ENCODE measurements at regions not wholly inside any gene's neighbourhood (a gene's known extent, or its start where the extent isn't known, plus 50 kb on each side); places are given as distances from the start of the nearest gene placed in this dataset.

DNA sequence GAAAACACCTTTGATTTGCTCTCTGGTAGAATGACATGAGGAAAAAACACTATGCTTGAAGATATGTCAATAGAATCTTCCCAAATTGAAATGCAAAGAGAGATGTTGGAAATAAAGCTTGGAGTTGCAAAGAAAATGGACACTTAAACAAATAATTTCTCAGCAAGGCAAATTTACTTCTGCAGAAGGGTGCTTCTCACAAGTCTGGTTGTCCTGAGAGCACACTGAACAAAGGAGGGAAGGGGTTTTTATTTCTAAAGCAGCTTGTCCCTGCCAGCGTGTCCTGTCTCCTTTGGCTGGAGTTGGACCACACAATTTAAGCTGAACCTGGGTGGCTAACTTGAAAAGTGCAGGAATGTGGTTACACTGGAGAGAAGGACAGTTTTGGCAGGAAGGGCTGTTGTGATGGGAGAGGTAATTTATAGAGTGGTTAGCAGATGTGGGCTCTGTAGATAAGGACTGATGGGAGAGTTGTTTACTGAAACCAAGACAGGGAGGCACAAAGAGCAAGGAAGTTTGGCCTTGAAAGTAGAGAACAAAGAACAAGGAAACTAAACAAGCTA, 454.6 kb upstream of the EYS start:
- CTCF ChIA-PET, result no interaction called here
- H3K9me1 ChIP-seq (replicated peaks; ENCODE audit: control insufficient read depth, extremely low read depth, insufficient read depth, low read length), result no peaks in the 10 kb centered on the region
- H3K4me2 ChIP-seq (ENCODE audit: insufficient read depth, low read length), result no peak overlapping the region
- no peaks in the 10 kb centered on the region for H4K20me1 ChIP-seq (replicated peaks; ENCODE audit: control insufficient read depth, extremely low read depth, insufficient read depth, low read length)
- H3K27ac ChIP-seq (ENCODE audit: insufficient read depth, low read depth, low read length), result no peak overlapping the region
- dilution Hi-C loops (cut with MboI; ENCODE audit: extremely low pct_ligation_motif_present, low sequenced_read_pairs), result no loop called here
- TF ChIP-seq CTCF (IDR thresholded peaks at IDR 0.05; ENCODE audit: extremely low read depth in 1 of 2, insufficient read depth in 1 of 2, low read depth in 1 of 2, low read length in 2 of 2) (no peak), MYC (IDR thresholded peaks at IDR 0.05; ENCODE audit: low read depth, low read length) (no peak), JUN (IDR thresholded peaks at IDR 0.05; ENCODE audit: borderline replicate concordance, insufficient read depth, insufficient read length, low read depth) (no peak), GATA2 (IDR thresholded peaks at IDR 0.05; ENCODE audit: insufficient read depth, insufficient read length, low read depth, low read length) (no peak), POLR2AphosphoS5 (IDR thresholded peaks at IDR 0.05; ENCODE audit: insufficient read depth, low read depth, low read length) (no peak), POLR2A (IDR thresholded peaks at IDR 0.05; ENCODE audit: low read depth, low read length) (no peak), FOS (IDR thresholded peaks at IDR 0.05; ENCODE audit: borderline replicate concordance, insufficient read depth, low read length) (no peak), EZH2 (IDR thresholded peaks at IDR 0.05; ENCODE audit: borderline replicate concordance, low read depth, low read length, severe bottlenecking) (no peak), MAX (IDR thresholded peaks at IDR 0.05; ENCODE audit: insufficient read depth, insufficient read length) (no peak)
- no peak overlapping the region for H2AFZ ChIP-seq (ENCODE audit: low read depth, low read length)
- POLR2A ChIA-PET, result no interaction called here
- BruUV-seq (replicated peaks), result no TSS peak
- H3K27me3 ChIP-seq (ENCODE audit: control insufficient read depth in 2 of 2, insufficient read depth in 2 of 2, low read length in 2 of 2), result no peaks in the 10 kb centered on the region
- H3K4me3 ChIP-seq (replicated peaks in 1 of 3; ENCODE audit: insufficient read depth in 1 of 3, low read depth in 1 of 3, low read length in 3 of 3), result no peak overlapping the region
- intact Hi-C loops (cut with micrococcal nuclease), result no loop called here
- FAIRE-seq (no peak), DNase-seq (ENCODE audit: low read depth, low spot score) (no peak)
- H3K9me3 ChIP-seq (replicated peaks; ENCODE audit: control insufficient read depth, insufficient read depth, low read length), result peaks cover 5% of the 10 kb centered on the region
- no peak overlapping the region for H3K9ac ChIP-seq (replicated peaks; ENCODE audit: extremely low read depth, insufficient read depth, low read length)
- H3K79me2 ChIP-seq (ENCODE audit: control insufficient read depth, insufficient read depth, low read length), result no peaks in the 10 kb centered on the region
- H3K4me1 ChIP-seq (ENCODE audit: control insufficient read depth, extremely low read depth, insufficient read depth, low read length), result no peaks in the 10 kb centered on the region
- H3K36me3 ChIP-seq (ENCODE audit: control insufficient read depth in 2 of 2, extremely low read depth in 1 of 2, insufficient read depth in 2 of 2, low read length in 2 of 2), result no peaks in the 10 kb centered on the region

Measured in endothelial cell of umbilical vein (primary cell).